ENCODE measurements at regions not wholly inside any gene's neighbourhood (a gene's known extent, or its start where the extent isn't known, plus 50 kb on each side); places are given as distances from the start of the nearest gene placed in this dataset.

- TF ChIP-seq CTCF (optimal IDR thresholded peaks at IDR 0.05 in 1 of 3, IDR thresholded peaks at IDR 0.05 in 1 of 3, conservative IDR thresholded peaks at IDR 0.05 in 1 of 3; ENCODE audit: extremely low read depth in 1 of 3, insufficient read depth in 2 of 3, low read length in 3 of 3) (no peak), EZH2 (IDR thresholded peaks at IDR 0.05; ENCODE audit: low read length) (no peak)
Observed at GRCh38 chr12:81944886-81945285, 185.7 kb upstream of the PPFIA2 start.
